PFSK-1 (cell line): ENCODE measurements at regions not wholly inside any gene's neighbourhood (a gene's known extent, or its start where the extent isn't known, plus 50 kb on each side); places are given as distances from the start of the nearest gene placed in this dataset.

Experiments
- FOXP2 ChIP-seq: optimal IDR thresholded peaks from 2 replicates; pipeline ENCODE3; 2011; ENCODE audit warnings: borderline replicate concordance, control low read depth, inconsistent platforms; ENCODE audit not compliant: insufficient read depth; ENCODE audit errors: extremely low read length, extremely low read depth
- POLR2AphosphoS5 ChIP-seq: IDR thresholded peaks from 2 replicates; pipeline ENCODE4 v1.6.1; 2012; ENCODE audit warnings: low read depth, mild to moderate bottlenecking, control low read depth, low read length, moderate library complexity
- REST ChIP-seq, 2 experiments: IDR thresholded peaks; 2 replicates each; pipeline versions ENCODE4 v1.6.1 to v1.8.0; 2011 to 2012; ENCODE audit warnings: low read depth in 2 of 2, low read length in 2 of 2, control low read depth in 1 of 2, inconsistent platforms in 1 of 2, mild to moderate bottlenecking in 1 of 2, moderate library complexity in 1 of 2; ENCODE audit not compliant: insufficient read depth in 1 of 2
- SIN3A ChIP-seq: IDR thresholded peaks from 2 replicates; pipeline ENCODE4 v1.6.1; 2012; ENCODE audit warnings: mild to moderate bottlenecking, low read length, moderate library complexity, borderline replicate concordance; ENCODE audit not compliant: insufficient read depth
- TAF1 ChIP-seq: IDR thresholded peaks from 2 replicates; pipeline ENCODE4 v1.6.1; 2012; ENCODE audit warnings: low read length, control low read depth, borderline replicate concordance; ENCODE audit not compliant: insufficient read depth

DNA sequence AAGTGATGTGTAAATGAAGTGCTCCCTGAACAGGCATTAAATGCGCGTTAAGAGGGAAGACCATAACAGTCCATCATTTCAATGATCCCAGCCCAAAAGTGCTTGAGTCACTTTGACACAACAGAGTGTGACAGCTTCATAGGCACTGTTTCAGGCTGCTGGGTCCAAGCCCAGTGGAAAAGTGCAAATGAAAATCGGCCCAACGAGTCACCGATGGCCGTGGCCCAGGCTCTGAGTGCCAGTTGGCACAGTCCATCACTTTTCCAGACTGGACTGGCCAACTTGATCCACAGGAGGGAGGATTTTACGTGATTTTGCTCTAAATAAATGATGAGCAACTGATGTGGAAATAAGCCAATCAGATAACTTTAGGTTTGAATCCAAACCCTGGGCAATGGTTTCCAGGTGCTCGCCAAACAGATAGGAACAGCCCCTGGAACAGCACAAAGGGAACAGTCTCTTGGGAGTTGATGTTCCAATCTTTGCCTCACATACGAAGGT is 114.0 kb downstream of the SP3 start:
- TF ChIP-seq SIN3A, result no peak
- TF ChIP-seq REST (IDR thresholded peaks at IDR 0.05; ENCODE audit: insufficient read depth in 1 of 2, low read depth in 2 of 2, low read length in 2 of 2), result no peak
- no peak for TF ChIP-seq POLR2AphosphoS5
- TF ChIP-seq TAF1, result no peak
- no peak for TF ChIP-seq FOXP2
